Panc1 (cell line): ENCODE measurements at regions not wholly inside any gene's neighbourhood (a gene's known extent, or its start where the extent isn't known, plus 50 kb on each side); places are given as distances from the start of the nearest gene placed in this dataset.

Experiments used
- ATAC-seq: fragments of 200-7000 bp; cut with Tn5 transposase; 2 replicates; pipeline ENCODE4 v1.9.1; 2020; ENCODE audit warnings: mild to moderate bottlenecking, moderate library complexity
- BruUV-seq: library from RNA; stranded (reverse); fragments of 400-500 nt; replicated peaks from 2 replicates; lab custom pipeline; 2021; lab: Mats Ljungman, UMichigan
- CTCF ChIA-PET: fragments of 300-600 bp; sonication (Branson Sonifier 250); formaldehyde crosslinking; loops from one replicate; lab custom pipeline; 2022; ENCODE audit warnings: antibody characterized with exemption; lab: Charles Lee
- POLR2A ChIA-PET: fragments of 300-600 bp; sonication (Branson Sonifier 250); formaldehyde crosslinking; loops from one replicate; lab custom pipeline; 2022; ENCODE audit warnings: antibody characterized with exemption; lab: Charles Lee
- DNase-seq: peaks from one replicate; pipeline ENCODE4 v3.0.0-alpha.2; 2010; ENCODE audit warnings: low read depth, low spot score
- H3K27ac ChIP-seq: 2 replicates; pipeline ENCODE4 v1.5.1; 2011; ENCODE audit warnings: mild to moderate bottlenecking, low read length, inconsistent platforms
- H3K27me3 ChIP-seq: fragments of 200-500 bp; sonication (Bioruptor generic); 2 replicates; pipeline ENCODE4 v1.6.0; 2014; ENCODE audit warnings: low read length, inconsistent platforms; ENCODE audit not compliant: control insufficient read depth, insufficient read depth
- H3K36me3 ChIP-seq: fragments of 200-500 bp; sonication (Bioruptor generic); 2 replicates; pipeline ENCODE4 v1.5.1; 2014; ENCODE audit warnings: inconsistent platforms, mild to moderate bottlenecking, low read length, moderate library complexity; ENCODE audit not compliant: control insufficient read depth, insufficient read depth
- H3K4me1 ChIP-seq: 2 replicates; pipeline ENCODE4 v1.5.1; 2011; ENCODE audit warnings: inconsistent platforms, mild to moderate bottlenecking, low read length, moderate library complexity; ENCODE audit not compliant: control insufficient read depth, insufficient read depth
- H3K4me3 ChIP-seq, 2 experiments: 2 replicates each; pipeline ENCODE4 v1.5.1; 2011 to 2012; ENCODE audit warnings: low read depth in 2 of 2, low read length in 2 of 2, mild to moderate bottlenecking in 2 of 2, inconsistent platforms in 1 of 2, moderate library complexity in 1 of 2
- H3K9me3 ChIP-seq: fragments of 200-500 bp; sonication (Bioruptor generic); 2 replicates; pipeline ENCODE4 v1.5.1; 2014; ENCODE audit warnings: low read depth, mild to moderate bottlenecking, inconsistent platforms, low read length, moderate library complexity; ENCODE audit not compliant: control insufficient read depth, insufficient read depth
- POLR2AphosphoS5 ChIP-seq: IDR thresholded peaks from 2 replicates; pipeline ENCODE4 v1.6.1; 2012; ENCODE audit warnings: mild to moderate bottlenecking, low read depth, low read length, moderate library complexity
- SIN3A ChIP-seq: IDR thresholded peaks from 2 replicates; pipeline ENCODE4 v1.6.1; 2012; ENCODE audit warnings: low read depth, mild to moderate bottlenecking, low read length, moderate library complexity, borderline replicate concordance; ENCODE audit not compliant: insufficient read depth
- TCF7L2 ChIP-seq: IDR thresholded peaks from 2 replicates; pipeline ENCODE4 v1.6.1; 2011; ENCODE audit warnings: mild to moderate bottlenecking, low read depth, low read length, inconsistent platforms
- in situ Hi-C: cut with HindIII; loops from 2 replicates; pipeline ENCODE4 v1.10.0; 2016; ENCODE audit warnings: low sequenced_read_pairs, low pct_unique_long_range_greater_than_20kb
- intact Hi-C: fragments of 100-400 bp; cut with micrococcal nuclease; formaldehyde crosslinking; loops from one replicate; pipeline ENCODE4 v1.10.0; 2022; ENCODE audit not compliant: unreplicated experiment
- TF ChIP-seq, protein P1 (sequence below), 2 experiments: IDR thresholded peaks; 2 replicates each; pipeline ENCODE4 v1.6.1; 2011 to 2012; ENCODE audit warnings: low read depth in 2 of 2, control low read depth in 1 of 2, low read length in 1 of 2, mild to moderate bottlenecking in 1 of 2, moderate library complexity in 1 of 2; ENCODE audit not compliant: insufficient read depth in 1 of 2
- TF ChIP-seq, protein P2 (sequence below): fragments of 450-650 bp; IDR thresholded peaks from 2 replicates; pipeline ENCODE4 v1.5.1; 2017; ENCODE audit warnings: mild to moderate bottlenecking

GRCh38 chr10:124300735-124301134 is 118.0 kb downstream of the OAT start:
- POLR2A ChIA-PET: no interaction called here
- H3K36me3 ChIP-seq: no peaks in the 10 kb centered on the region
- TF ChIP-seq, protein P1, sequence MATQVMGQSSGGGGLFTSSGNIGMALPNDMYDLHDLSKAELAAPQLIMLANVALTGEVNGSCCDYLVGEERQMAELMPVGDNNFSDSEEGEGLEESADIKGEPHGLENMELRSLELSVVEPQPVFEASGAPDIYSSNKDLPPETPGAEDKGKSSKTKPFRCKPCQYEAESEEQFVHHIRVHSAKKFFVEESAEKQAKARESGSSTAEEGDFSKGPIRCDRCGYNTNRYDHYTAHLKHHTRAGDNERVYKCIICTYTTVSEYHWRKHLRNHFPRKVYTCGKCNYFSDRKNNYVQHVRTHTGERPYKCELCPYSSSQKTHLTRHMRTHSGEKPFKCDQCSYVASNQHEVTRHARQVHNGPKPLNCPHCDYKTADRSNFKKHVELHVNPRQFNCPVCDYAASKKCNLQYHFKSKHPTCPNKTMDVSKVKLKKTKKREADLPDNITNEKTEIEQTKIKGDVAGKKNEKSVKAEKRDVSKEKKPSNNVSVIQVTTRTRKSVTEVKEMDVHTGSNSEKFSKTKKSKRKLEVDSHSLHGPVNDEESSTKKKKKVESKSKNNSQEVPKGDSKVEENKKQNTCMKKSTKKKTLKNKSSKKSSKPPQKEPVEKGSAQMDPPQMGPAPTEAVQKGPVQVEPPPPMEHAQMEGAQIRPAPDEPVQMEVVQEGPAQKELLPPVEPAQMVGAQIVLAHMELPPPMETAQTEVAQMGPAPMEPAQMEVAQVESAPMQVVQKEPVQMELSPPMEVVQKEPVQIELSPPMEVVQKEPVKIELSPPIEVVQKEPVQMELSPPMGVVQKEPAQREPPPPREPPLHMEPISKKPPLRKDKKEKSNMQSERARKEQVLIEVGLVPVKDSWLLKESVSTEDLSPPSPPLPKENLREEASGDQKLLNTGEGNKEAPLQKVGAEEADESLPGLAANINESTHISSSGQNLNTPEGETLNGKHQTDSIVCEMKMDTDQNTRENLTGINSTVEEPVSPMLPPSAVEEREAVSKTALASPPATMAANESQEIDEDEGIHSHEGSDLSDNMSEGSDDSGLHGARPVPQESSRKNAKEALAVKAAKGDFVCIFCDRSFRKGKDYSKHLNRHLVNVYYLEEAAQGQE (IDR thresholded peaks at IDR 0.05; ENCODE audit: insufficient read depth in 1 of 2, low read depth in 2 of 2, low read length in 1 of 2): no peak
- ATAC-seq: no peak
- BruUV-seq: no TSS peak
- no peaks in the 10 kb centered on the region for H3K27me3 ChIP-seq
- CTCF ChIA-PET: no interaction called here
- in situ Hi-C loops (no loop called here), intact Hi-C loops (no loop called here)
- DNase-seq: no peak
- no peak overlapping the region for H3K4me3 ChIP-seq
- no peaks in the 10 kb centered on the region; the same call in 1 of the 2 replicates for H3K9me3 ChIP-seq
- H3K4me1 ChIP-seq: no peaks in the 10 kb centered on the region
- no peak overlapping the region for H3K27ac ChIP-seq

DNA sequence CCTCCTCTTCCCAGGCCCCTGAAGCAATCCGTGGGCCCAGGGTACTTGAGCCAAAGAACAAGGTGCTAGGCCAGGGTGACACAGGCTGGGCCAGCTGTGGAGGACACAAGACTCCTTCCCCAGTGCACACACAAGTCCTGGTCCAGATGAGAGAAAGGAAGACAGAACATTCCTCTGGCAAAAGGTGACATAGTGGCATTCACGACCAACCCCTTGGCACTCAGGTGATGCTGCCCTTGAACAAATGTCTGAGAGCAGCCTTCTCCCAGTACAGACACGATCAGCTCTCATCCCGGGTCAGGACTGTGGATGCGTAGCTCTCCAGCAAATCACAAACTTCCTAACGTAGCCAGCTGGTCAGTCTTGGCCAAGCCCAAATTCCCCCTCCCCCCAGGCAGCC is 118.5 kb downstream of the OAT start:
- Histone ChIP-seq H3K4me1 (no peaks in the 10 kb centered on the region), H3K4me3 (no peak overlapping the region), H3K27ac (no peak overlapping the region), H3K9me3 (no peaks in the 10 kb centered on the region; the same call in 1 of the 2 replicates), H3K36me3 (no peaks in the 10 kb centered on the region), H3K27me3 (no peaks in the 10 kb centered on the region)
- intact Hi-C loops (no loop called here), in situ Hi-C loops (no loop called here)
- POLR2A ChIA-PET: no interaction called here
- ATAC-seq (no peak), DNase-seq (no peak)
- no TSS peak for BruUV-seq
- CTCF ChIA-PET: no interaction called here
- TF ChIP-seq SIN3A (no peak), TCF7L2 (no peak), POLR2AphosphoS5 (no peak)
- TF ChIP-seq, protein P1 (IDR thresholded peaks at IDR 0.05; ENCODE audit: insufficient read depth in 1 of 2, low read depth in 2 of 2, low read length in 1 of 2): no peak
- TF ChIP-seq, protein P2, sequence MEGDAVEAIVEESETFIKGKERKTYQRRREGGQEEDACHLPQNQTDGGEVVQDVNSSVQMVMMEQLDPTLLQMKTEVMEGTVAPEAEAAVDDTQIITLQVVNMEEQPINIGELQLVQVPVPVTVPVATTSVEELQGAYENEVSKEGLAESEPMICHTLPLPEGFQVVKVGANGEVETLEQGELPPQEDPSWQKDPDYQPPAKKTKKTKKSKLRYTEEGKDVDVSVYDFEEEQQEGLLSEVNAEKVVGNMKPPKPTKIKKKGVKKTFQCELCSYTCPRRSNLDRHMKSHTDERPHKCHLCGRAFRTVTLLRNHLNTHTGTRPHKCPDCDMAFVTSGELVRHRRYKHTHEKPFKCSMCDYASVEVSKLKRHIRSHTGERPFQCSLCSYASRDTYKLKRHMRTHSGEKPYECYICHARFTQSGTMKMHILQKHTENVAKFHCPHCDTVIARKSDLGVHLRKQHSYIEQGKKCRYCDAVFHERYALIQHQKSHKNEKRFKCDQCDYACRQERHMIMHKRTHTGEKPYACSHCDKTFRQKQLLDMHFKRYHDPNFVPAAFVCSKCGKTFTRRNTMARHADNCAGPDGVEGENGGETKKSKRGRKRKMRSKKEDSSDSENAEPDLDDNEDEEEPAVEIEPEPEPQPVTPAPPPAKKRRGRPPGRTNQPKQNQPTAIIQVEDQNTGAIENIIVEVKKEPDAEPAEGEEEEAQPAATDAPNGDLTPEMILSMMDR: no peak
